GM18909 (cell line): ENCODE measurements at regions not wholly inside any gene's neighbourhood (a gene's known extent, or its start where the extent isn't known, plus 50 kb on each side); places are given as distances from the start of the nearest gene placed in this dataset.
"Not testable (repeated sequence)": the region's sequence is repeated elsewhere in the genome, so short reads cannot be mapped to it uniquely, and the experiment has no call there.

ENCODE experiments used
- ATAC-seq: cut with Tn5 transposase; IDR thresholded peaks from one replicate; pipeline ENCODE4 v1.9.1; 2021; ENCODE audit warnings: mild to moderate bottlenecking; ENCODE audit not compliant: unreplicated experiment, poor library complexity

- no peak for ATAC-seq
Measured at GRCh38 chr11:134981835-134982234, 569.8 kb upstream of the B3GAT1 start.

GRCh38 chr11:134980819-134981710 is 569.0 kb upstream of the B3GAT1 start:
- ATAC-seq, result no peak

DNA sequence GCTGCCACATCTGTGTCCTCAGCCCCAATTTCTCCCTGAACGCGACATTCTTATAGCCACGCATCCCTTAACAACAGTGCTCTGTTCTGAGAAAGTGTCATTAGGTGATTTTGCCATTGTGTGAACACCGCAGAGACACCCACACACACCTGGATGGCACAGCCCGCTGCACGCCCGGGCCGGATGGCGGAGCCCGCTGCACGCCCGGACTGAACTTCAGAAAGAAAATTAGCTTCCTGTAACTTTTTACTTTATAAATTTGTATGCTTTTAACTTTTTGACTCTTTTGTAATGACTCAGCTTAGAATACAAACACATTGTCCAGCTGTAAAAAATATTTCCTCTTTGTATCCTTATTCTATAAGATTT is 567.0 kb upstream of the B3GAT1 start:
- not testable (repeated sequence) for ATAC-seq

- ATAC-seq, result no peak
Measured at GRCh38 chr11:134978388-134979088, 566.5 kb upstream of the B3GAT1 start.

DNA sequence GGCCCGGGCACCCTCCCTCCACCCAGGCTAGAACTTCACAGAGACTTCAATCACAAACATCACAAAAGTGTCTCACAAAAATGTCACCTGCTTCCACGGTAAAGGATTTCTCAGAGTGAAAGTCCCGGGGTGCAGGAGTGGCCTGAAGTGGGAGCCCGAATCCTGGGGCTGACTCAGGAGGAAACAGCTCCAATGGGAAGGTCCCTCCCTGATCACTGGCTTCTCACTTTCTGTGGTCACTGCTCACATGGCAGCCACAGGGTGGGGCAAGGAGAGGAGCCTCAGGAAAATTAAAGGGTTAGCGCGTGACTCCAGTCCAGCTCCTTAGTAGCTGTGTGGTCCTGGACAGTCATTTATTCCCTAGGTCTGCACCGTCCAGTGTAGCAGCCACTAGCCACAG is 564.5 kb upstream of the B3GAT1 start:
- ATAC-seq, result no peak

GRCh38 chr11:134975866-134976376 is 563.9 kb upstream of the B3GAT1 start:
- no peak for ATAC-seq

GRCh38 chr11:134973801-134974200 is 561.8 kb upstream of the B3GAT1 start:
- ATAC-seq, result no peak

DNA sequence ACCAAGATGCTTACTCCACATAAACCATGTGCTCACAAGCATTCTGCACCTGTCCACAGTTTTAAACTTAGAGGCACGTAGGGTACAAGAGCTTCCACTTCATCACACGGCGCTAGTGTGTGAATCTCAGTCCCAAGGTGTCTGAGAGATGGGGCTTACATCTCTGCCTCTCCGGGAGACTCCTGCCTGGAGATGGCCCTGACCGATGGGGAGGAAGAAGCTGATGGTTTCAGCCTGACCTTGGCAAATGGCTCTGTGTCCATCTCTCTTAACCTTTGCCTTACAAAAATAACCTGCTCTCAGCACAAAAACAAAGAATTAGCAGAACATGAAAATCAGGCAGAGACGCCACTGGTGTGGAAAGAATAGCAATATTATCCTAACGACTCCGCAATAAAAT is 559.3 kb upstream of the B3GAT1 start:
- no peak for ATAC-seq

DNA sequence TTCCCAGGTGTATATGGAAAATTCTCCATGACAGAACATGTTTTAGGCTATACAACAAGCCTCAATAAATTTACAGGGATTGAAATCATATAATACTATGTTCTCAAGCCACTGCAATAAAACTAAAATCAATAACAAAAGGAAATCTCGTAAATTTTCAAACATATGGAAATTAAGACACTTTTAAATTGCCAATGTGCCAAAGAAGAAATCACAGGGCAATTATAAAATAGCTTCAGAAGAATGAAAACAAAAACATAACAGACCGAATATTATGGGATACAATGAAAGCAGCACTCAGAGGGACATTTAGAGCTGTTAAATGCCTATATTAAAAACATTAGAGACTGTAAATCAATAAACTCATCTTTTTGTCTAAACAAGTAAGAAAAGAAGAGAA is 555.7 kb upstream of the B3GAT1 start:
- no peak for ATAC-seq

- not testable (repeated sequence) for ATAC-seq
Measured at GRCh38 chr11:134961386-134961785, 549.3 kb upstream of the B3GAT1 start.

GRCh38 chr11:134958870-134959269 is 546.8 kb upstream of the B3GAT1 start:
- no peak for ATAC-seq

- no peak for ATAC-seq
Measured at GRCh38 chr11:134958336-134958640, 546.2 kb upstream of the B3GAT1 start.

DNA sequence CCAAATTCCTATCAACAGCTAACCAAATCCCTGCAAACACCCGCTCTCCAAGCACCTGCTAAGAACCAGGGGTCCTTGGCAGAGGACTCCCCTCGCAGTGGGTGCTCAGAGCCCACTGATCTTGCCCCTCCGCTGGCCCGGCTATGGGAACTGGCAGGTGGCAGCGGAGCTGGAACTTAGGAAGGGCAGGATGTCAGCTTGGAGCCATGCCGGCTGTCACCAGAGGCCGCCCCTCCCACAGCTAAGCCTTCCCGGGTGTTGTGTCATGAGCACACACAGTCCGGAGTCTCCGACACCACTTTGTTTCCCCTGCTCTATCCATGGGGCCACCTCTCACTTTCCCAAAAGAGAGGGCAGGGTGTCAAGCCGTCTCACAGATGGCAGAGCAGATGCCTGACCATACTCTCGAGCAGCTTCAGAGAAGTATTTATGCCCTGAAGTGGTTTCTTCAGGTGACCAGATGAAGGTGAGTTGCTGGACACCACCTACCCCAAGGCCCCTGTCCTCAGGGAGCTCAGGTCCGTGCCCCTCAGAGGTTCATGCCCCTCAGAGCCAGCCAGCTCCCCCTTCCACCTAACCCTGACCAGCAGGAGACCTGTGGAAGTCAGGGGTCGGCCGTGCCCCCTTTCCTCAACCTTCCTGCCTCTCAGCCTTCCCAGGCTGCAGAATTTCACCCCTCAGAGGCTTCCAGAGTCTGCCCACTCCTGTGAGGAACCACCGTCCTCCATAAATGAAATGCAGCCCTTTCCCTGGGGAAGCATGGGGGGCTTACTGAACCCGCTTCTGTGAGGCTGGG is 545.7 kb upstream of the B3GAT1 start:
- no peak for ATAC-seq

DNA sequence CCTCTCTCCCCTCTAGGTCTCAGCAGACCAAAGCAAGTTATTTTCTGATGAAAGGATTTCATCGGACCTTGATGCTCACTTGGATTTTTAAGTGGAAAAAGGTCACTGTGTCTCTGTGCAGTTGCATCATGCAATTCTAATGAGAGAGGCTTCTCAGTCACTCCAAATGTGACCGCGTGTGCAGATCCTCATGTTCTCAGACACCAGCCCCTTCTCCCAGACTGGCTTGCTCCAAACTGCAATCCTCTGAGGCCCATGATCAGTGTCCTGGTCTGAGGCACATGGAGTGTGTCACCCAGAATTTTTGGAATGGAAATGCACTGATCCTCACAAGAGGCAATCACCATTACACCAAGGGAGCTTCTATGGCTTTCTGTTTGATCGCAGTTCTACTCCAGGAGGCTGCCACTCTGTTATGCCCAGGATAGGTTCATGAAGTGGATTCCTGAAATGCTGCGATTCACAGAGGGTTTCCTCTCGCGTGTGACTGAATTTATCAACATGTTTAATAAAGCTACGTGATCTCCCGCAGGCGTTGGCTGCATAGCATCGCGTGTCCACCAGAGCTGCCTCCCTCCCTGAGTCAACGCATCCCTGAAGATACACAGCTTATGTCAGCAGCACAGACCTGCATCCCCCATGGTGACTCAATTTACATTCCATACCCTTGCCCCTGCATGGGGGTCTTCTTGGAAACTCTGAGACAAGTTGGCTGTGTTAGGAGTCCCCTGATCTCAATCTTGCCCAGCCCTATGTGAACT is 544.6 kb upstream of the B3GAT1 start:
- no peak for ATAC-seq

- not testable (repeated sequence) for ATAC-seq
Measured at GRCh38 chr11:134955970-134956369, 543.9 kb upstream of the B3GAT1 start.

DNA sequence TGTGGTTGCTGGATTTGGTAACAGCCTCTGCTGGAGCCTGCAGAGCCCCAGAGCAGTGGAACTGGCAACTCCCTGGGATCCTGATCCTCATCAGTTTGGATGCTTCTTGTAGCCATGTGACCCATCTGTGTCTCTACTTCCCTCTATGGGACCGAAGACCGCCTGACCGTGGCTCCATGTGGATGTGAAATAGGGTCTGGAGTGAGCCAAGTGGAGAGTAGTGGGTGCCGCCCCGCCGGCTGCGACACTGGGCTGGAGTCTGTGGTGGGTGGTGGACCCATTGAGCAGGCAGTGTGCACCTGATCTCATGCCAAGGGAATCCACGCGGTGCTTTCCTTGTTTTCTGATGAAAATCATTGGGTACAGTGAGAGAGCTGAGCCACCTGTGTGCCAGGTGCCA is 543.2 kb upstream of the B3GAT1 start:
- no peak for ATAC-seq

DNA sequence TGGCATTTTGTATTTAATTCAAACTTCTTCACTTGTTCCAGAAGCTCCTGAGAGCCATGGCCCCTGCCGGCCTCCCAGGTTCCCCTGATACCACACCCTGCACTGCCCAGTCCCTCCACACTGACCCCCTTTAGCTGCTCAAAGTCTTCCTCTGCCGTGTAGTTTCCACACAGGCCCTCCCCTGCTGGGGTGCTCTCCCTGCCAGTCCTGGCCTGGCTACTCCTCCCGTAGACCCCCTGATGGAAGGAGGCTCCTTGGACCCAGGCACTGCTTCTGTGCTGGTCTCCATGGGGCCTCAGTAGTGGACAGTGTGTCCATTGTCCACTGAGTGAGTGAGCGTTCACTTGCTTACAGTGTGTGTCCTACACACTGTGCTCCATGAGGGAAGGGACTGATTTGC is 542.4 kb upstream of the B3GAT1 start:
- ATAC-seq, result not testable (repeated sequence)

GRCh38 chr11:134953417-134953970 is 541.5 kb upstream of the B3GAT1 start:
- ATAC-seq, result not testable (repeated sequence)

DNA sequence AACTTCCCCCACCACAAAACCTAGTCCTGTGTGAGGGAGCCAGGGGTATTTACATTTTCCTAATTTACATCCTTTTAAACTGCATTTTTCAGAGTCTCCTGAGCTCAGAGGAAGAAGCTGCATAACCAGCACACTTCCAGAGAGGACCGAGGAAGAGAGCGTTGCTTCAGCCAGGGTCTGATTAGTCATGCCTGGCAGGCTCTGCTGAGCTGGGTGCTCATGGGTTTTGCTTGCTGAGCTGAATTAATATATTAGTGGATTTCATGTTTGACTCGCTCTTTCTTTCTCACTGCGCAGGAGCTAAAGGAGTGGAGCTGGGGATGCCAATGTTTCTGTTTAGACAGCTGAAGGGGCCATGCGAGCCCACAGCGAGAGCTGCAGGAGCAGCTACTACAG is 539.3 kb upstream of the B3GAT1 start:
- no peak for ATAC-seq
